GM12878 (cell line): ENCODE measurements at regions not wholly inside any gene's neighbourhood (a gene's known extent, or its start where the extent isn't known, plus 50 kb on each side); places are given as distances from the start of the nearest gene placed in this dataset.

ENCODE experiments used
- ATAC-seq: fragments of 200-7000 bp; cut with Tn5 transposase; 3 replicates; pipeline ENCODE4 v1.9.1; 2020; ENCODE audit warnings: mild to moderate bottlenecking, moderate library complexity
- BruUV-seq: library from RNA; stranded (reverse); fragments of 400-500 nt; replicated peaks from 2 replicates; lab custom pipeline; 2021; lab: Mats Ljungman, UMichigan
- CTCF ChIA-PET: fragments of 300-600 bp; sonication (Branson Sonifier 250); formaldehyde crosslinking; extraction: SDS; loops from one replicate; lab custom pipeline; 2021; ENCODE audit warnings: inconsistent platforms; lab: Yijun Ruan, JAX
- POLR2A ChIA-PET: fragments of 350-600 bp; formaldehyde crosslinking; extraction: SDS; loops from one replicate; lab custom pipeline; 2021; ENCODE audit warnings: inconsistent platforms; lab: Charles Lee
- RAD21 ChIA-PET: fragments of 300-600 bp; sonication (Branson Sonifier 250); formaldehyde crosslinking; loops from one replicate; lab custom pipeline; 2023; ENCODE audit warnings: antibody characterized with exemption; ENCODE audit not compliant: unreplicated experiment; lab: Charles Lee
- SMC1A ChIA-PET: fragments of 300-600 bp; sonication (Branson Sonifier 250); formaldehyde crosslinking; loops from one replicate; lab custom pipeline; 2023; ENCODE audit not compliant: unreplicated experiment, uncharacterized antibody; lab: Charles Lee
- DNase-seq: peaks from one replicate; pipeline ENCODE4 v3.0.0-alpha.2; 2011; ENCODE audit warnings: low read depth, low spot score
- FAIRE-seq: peaks from 3 replicates; lab custom pipeline; 2011; peaks lifted over from hg19 to GRCh38; lab: Jason Lieb, UNC
- H2AFZ ChIP-seq: 2 replicates; pipeline ENCODE4 v1.6.0; 2011; ENCODE audit warnings: low read depth, low read length, control low read depth; ENCODE audit not compliant: control insufficient read depth
- H3K27ac ChIP-seq: 2 replicates; pipeline ENCODE4 v1.5.1; 2011; ENCODE audit warnings: control low read depth; ENCODE audit not compliant: control insufficient read depth, insufficient read depth
- H3K27me3 ChIP-seq, 2 experiments: replicated peaks in 1 of 2; 2 replicates each; pipeline versions ENCODE4 v1.6.0 to v1.6.1; 2011; ENCODE audit warnings: low read length in 1 of 2; ENCODE audit not compliant: control insufficient read depth in 2 of 2, insufficient read depth in 2 of 2
- H3K36me3 ChIP-seq, 2 experiments: 2 replicates each; pipeline ENCODE4 v1.5.1; 2011; ENCODE audit warnings: low read length in 1 of 2; ENCODE audit not compliant: control insufficient read depth in 2 of 2, insufficient read depth in 2 of 2
- H3K4me1 ChIP-seq: 2 replicates; pipeline ENCODE4 v1.6.1; 2011; ENCODE audit warnings: mild to moderate bottlenecking, low read length, moderate library complexity, mixed read lengths; ENCODE audit not compliant: control insufficient read depth, insufficient read depth
- H3K4me2 ChIP-seq: 2 replicates; pipeline ENCODE4 v1.6.0; 2011; ENCODE audit warnings: control low read depth; ENCODE audit not compliant: control insufficient read depth, insufficient read depth
- H3K4me3 ChIP-seq: fragments of 200-600 bp; sonication (generic); 2 replicates; pipeline ENCODE4 v1.5.1; 2016
- H3K79me2 ChIP-seq: 2 replicates; pipeline ENCODE4 v1.6.0; 2011; ENCODE audit warnings: low read length; ENCODE audit not compliant: control insufficient read depth, insufficient read depth
- H3K9ac ChIP-seq: 2 replicates; pipeline ENCODE4 v1.8.0; 2011; ENCODE audit warnings: low read length, control low read depth, mixed read lengths; ENCODE audit not compliant: control insufficient read depth, insufficient read depth
- H3K9me3 ChIP-seq: replicated peaks from 3 replicates; pipeline ENCODE4 v1.5.1; 2011; ENCODE audit warnings: mild to moderate bottlenecking, low read length; ENCODE audit not compliant: control insufficient read depth, insufficient read depth
- H4K20me1 ChIP-seq: 2 replicates; pipeline ENCODE4 v1.6.0; 2011; ENCODE audit not compliant: control insufficient read depth, insufficient read depth
- IKZF1 ChIP-seq: fragments of 450-650 bp; conservative IDR thresholded peaks from 2 replicates; pipeline ENCODE4 v1.6.1; 2017; ENCODE audit warnings: antibody characterized with exemption, mild to moderate bottlenecking
- IRF4 ChIP-seq: IDR thresholded peaks from 2 replicates; pipeline ENCODE4 v1.6.1; 2011; ENCODE audit warnings: low read depth, low read length
- NR2C2 ChIP-seq: IDR thresholded peaks from 2 replicates; pipeline ENCODE4 v1.6.1; 2011; ENCODE audit warnings: borderline replicate concordance, low read depth; ENCODE audit not compliant: control insufficient read depth, insufficient read length
- POLR2AphosphoS5 ChIP-seq: IDR thresholded peaks from 2 replicates; pipeline ENCODE4 v1.6.1; 2011; ENCODE audit warnings: mild to moderate bottlenecking, low read length, inconsistent platforms
- RELA ChIP-seq: fragments of 450-650 bp; IDR thresholded peaks from 2 replicates; pipeline ENCODE4 v1.8.0; 2014; ENCODE audit warnings: borderline replicate concordance; ENCODE audit not compliant: partially characterized antibody
- WGBS: methylation state at CpG from one replicate; pipeline ENCODE4 v1.1.6; 2016; ENCODE audit warnings: low lambda C conversion rate; ENCODE audit not compliant: insufficient replicate concordance, insufficient coverage; ENCODE audit errors: missing lambda C conversion rate; 5-methylcytosine and 5-hydroxymethylcytosine counted together
- in situ Hi-C: fragments of 300-500 bp; cut with MboI; formaldehyde crosslinking; loops from 9 replicates; pipeline ENCODE4 v1.14.3; 2018; ENCODE audit warnings: mixed read lengths
- intact Hi-C: fragments of 100-400 bp; cut with micrococcal nuclease; formaldehyde crosslinking; loops from one replicate; pipeline ENCODE4 v1.14.2; 2022; ENCODE audit not compliant: unreplicated experiment
- TF ChIP-seq, protein P1 (sequence below): fragments of 450-650 bp; formaldehyde crosslinking; IDR thresholded peaks from 2 replicates; pipeline ENCODE4 v1.4.0; 2022; ENCODE audit warnings: mild to moderate bottlenecking, moderate library complexity
- TF ChIP-seq, protein P2 (sequence below): fragments of 450-650 bp; IDR thresholded peaks from 2 replicates; pipeline ENCODE4 v1.6.1; 2016; ENCODE audit warnings: mild to moderate bottlenecking
- TF ChIP-seq, protein P3 (sequence below): fragments of 150-350 bp; IDR thresholded peaks from 2 replicates; pipeline ENCODE4 v1.6.1; 2014; ENCODE audit warnings: mild to moderate bottlenecking, low read depth, low read length
- TF ChIP-seq, protein P4 (sequence below): fragments of 450-650 bp; IDR thresholded peaks from 2 replicates; pipeline ENCODE4 v1.6.1; 2016; ENCODE audit warnings: mild to moderate bottlenecking
- TF ChIP-seq, protein P5 (sequence below): IDR thresholded peaks from 2 replicates; pipeline ENCODE4 v1.6.1; 2011; ENCODE audit warnings: borderline replicate concordance, low read depth, mild to moderate bottlenecking, moderate library complexity, low read length; ENCODE audit not compliant: insufficient read depth, poor library complexity, severe bottlenecking

DNA sequence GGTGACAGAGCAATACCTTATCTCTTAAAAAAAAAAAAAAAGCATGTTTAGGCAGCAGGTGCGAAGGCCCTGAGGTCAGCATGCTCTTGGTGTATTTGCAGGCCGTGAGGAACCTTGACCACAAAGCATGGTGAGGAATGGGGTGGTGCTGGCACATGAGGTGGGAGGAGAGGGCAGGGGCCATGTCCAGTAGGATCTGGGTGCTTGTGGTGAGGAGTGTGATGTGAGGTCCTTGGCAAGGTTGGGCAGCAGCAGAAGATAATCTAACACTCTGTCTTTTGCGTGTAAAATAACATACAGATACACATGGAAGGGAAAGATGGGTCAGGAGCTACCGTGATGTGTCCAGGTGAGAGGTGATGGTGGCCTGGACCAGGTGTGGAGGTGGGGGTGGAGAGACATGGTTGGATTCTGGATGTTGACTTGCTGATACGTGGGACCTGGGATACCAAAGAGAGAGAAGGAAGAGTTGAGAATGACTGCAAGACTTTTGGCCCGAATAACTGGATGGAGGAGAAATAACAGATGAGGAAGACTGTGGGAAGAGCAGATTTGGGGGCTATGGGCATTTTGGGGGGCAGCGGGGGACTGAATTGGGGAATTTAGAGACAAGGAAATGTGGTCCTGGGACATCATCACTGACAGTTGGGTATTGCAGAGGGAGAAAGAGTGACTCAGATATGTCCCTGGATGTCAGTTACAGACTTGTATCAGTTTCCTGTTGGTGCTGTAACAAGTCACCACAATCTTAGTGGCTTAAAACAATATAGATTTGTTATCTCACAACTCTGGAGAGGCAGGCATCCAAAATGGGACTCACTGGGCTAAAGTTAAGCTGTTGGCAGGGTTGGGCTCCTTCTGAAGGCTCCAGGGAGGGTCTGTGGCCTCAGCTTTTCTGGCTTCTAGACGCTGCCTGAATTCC is 274.9 kb downstream of the HAPSTR1 start:
- no peak for DNase-seq
- TF ChIP-seq IRF4 = no peak
- TF ChIP-seq, protein P1, sequence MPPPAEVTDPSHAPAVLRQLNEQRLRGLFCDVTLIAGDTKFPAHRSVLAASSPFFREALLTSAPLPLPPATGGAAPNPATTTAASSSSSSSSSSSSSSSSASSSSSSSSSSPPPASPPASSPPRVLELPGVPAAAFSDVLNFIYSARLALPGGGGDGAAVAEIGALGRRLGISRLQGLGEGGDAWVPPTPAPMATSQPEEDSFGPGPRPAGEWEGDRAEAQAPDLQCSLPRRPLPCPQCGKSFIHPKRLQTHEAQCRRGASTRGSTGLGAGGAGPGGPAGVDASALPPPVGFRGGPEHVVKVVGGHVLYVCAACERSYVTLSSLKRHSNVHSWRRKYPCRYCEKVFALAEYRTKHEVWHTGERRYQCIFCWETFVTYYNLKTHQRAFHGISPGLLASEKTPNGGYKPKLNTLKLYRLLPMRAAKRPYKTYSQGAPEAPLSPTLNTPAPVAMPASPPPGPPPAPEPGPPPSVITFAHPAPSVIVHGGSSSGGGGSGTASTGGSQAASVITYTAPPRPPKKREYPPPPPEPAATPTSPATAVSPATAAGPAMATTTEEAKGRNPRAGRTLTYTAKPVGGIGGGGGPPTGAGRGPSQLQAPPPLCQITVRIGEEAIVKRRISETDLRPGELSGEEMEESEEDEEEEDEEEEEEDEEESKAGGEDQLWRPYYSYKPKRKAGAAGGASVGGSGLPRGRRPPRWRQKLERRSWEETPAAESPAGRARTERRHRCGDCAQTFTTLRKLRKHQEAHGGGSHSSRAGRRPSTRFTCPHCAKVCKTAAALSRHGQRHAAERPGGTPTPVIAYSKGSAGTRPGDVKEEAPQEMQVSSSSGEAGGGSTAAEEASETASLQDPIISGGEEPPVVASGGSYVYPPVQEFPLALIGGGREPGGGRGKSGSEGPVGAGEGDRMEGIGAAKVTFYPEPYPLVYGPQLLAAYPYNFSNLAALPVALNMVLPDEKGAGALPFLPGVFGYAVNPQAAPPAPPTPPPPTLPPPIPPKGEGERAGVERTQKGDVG (CRISPR knock-in tag) = no peak
- TF ChIP-seq, protein P2, sequence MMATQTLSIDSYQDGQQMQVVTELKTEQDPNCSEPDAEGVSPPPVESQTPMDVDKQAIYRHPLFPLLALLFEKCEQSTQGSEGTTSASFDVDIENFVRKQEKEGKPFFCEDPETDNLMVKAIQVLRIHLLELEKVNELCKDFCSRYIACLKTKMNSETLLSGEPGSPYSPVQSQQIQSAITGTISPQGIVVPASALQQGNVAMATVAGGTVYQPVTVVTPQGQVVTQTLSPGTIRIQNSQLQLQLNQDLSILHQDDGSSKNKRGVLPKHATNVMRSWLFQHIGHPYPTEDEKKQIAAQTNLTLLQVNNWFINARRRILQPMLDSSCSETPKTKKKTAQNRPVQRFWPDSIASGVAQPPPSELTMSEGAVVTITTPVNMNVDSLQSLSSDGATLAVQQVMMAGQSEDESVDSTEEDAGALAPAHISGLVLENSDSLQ = no peak
- TF ChIP-seq, protein P3, sequence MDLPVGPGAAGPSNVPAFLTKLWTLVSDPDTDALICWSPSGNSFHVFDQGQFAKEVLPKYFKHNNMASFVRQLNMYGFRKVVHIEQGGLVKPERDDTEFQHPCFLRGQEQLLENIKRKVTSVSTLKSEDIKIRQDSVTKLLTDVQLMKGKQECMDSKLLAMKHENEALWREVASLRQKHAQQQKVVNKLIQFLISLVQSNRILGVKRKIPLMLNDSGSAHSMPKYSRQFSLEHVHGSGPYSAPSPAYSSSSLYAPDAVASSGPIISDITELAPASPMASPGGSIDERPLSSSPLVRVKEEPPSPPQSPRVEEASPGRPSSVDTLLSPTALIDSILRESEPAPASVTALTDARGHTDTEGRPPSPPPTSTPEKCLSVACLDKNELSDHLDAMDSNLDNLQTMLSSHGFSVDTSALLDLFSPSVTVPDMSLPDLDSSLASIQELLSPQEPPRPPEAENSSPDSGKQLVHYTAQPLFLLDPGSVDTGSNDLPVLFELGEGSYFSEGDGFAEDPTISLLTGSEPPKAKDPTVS = no peak
- TF ChIP-seq, protein P4, sequence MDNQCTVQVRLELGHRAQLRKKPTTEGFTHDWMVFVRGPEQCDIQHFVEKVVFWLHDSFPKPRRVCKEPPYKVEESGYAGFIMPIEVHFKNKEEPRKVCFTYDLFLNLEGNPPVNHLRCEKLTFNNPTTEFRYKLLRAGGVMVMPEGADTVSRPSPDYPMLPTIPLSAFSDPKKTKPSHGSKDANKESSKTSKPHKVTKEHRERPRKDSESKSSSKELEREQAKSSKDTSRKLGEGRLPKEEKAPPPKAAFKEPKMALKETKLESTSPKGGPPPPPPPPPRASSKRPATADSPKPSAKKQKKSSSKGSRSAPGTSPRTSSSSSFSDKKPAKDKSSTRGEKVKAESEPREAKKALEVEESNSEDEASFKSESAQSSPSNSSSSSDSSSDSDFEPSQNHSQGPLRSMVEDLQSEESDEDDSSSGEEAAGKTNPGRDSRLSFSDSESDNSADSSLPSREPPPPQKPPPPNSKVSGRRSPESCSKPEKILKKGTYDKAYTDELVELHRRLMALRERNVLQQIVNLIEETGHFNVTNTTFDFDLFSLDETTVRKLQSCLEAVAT = no peak
- no peak for TF ChIP-seq NR2C2
- no peak for TF ChIP-seq RELA
- TF ChIP-seq, protein P5, sequence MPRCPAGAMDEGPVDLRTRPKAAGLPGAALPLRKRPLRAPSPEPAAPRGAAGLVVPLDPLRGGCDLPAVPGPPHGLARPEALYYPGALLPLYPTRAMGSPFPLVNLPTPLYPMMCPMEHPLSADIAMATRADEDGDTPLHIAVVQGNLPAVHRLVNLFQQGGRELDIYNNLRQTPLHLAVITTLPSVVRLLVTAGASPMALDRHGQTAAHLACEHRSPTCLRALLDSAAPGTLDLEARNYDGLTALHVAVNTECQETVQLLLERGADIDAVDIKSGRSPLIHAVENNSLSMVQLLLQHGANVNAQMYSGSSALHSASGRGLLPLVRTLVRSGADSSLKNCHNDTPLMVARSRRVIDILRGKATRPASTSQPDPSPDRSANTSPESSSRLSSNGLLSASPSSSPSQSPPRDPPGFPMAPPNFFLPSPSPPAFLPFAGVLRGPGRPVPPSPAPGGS = no peak
- no peak for TF ChIP-seq IKZF1
- TF ChIP-seq POLR2AphosphoS5 = no peak
- TF ChIP-seq, all 136 proteins: peak for 0
- no peaks in the 10 kb centered on the region for H3K9me3 ChIP-seq
- intact Hi-C loops = no loop called here
- BruUV-seq = no TSS peak
- ChIA-PET POLR2A (interaction anchor here (0.6 kb wide), 1 partner anchor 391 kb away, joined by 4 read pairs; no protein-coding TSS in a partner anchor), RAD21 (no interaction called here), CTCF (no interaction called here), SMC1A (no interaction called here)
- H4K20me1 ChIP-seq = no peaks in the 10 kb centered on the region
- H3K79me2 ChIP-seq = no peaks in the 10 kb centered on the region
- H3K4me1 ChIP-seq = no peaks in the 10 kb centered on the region
- in situ Hi-C loops = no loop called here
- no peak overlapping the region for H3K27ac ChIP-seq
- no peak overlapping the region for H3K4me2 ChIP-seq
- no peaks in the 10 kb centered on the region; a peak in 1 of 4 replicates for H3K27me3 ChIP-seq
- no peak overlapping the region for H3K4me3 ChIP-seq
- no peak for FAIRE-seq
- no peak for ATAC-seq
- no peak overlapping the region for H2AFZ ChIP-seq
- H3K36me3 ChIP-seq = no peaks in the 10 kb centered on the region
- 24% methylated on average over 8 of the region's 8 CpGs for WGBS
- no peak overlapping the region for H3K9ac ChIP-seq
